Skeletal muscle cell (primary cell): ENCODE measurements at regions not wholly inside any gene's neighbourhood (a gene's known extent, or its start where the extent isn't known, plus 50 kb on each side); places are given as distances from the start of the nearest gene placed in this dataset.
"Not testable (repeated sequence)": the region's sequence is repeated elsewhere in the genome, so short reads cannot be mapped to it uniquely, and the experiment has no call there.

Experiments used
- DNase-seq: peaks from one replicate; pipeline ENCODE4 v3.0.0-alpha.2; 2010; ENCODE audit warnings: low read depth
- H3K4me3 ChIP-seq: 2 replicates; pipeline ENCODE4 v1.5.1; 2011; ENCODE audit warnings: low read depth, mild to moderate bottlenecking, control low read depth, low read length, moderate library complexity

GRCh38 chr5:164206196-164206595 lies 700.8 kb downstream of the MAT2B start:
- H3K4me3 ChIP-seq = no peak overlapping the region
- no peak for DNase-seq

GRCh38 chr5:164207646-164208045 lies 702.2 kb downstream of the MAT2B start:
- no peak for DNase-seq

GRCh38 chr5:164210491-164210890 lies 705.1 kb downstream of the MAT2B start:
- no peak overlapping the region for H3K4me3 ChIP-seq
- no peak for DNase-seq

More at GRCh38 chr5:164207646-164208045, 702.2 kb downstream of the MAT2B start:
- no peak overlapping the region for H3K4me3 ChIP-seq

GRCh38 chr5:164214698-164215097 lies 709.3 kb downstream of the MAT2B start:
- H3K4me3 ChIP-seq = no peak overlapping the region
- DNase-seq = no peak

- DNase-seq = no peak
- H3K4me3 ChIP-seq = no peak overlapping the region
These were observed 712.0 kb downstream of the MAT2B start for GRCh38 chr5:164217464-164217863.

- DNase-seq = no peak
- no peak overlapping the region for H3K4me3 ChIP-seq
These were observed 715.1 kb downstream of the MAT2B start for GRCh38 chr5:164220522-164220921.

GRCh38 chr5:164224236-164224635 lies 718.8 kb downstream of the MAT2B start:
- H3K4me3 ChIP-seq = no peak overlapping the region
- DNase-seq = no peak

GRCh38 chr5:164224772-164225171 lies 719.4 kb downstream of the MAT2B start:
- DNase-seq = no peak

GRCh38 chr5:164230341-164230740 lies 724.9 kb downstream of the MAT2B start:
- no peak overlapping the region for H3K4me3 ChIP-seq
- DNase-seq = no peak

More at GRCh38 chr5:164224772-164225171, 719.4 kb downstream of the MAT2B start:
- no peak overlapping the region for H3K4me3 ChIP-seq

- peak; percentile 33 for DNase-seq
- H3K4me3 ChIP-seq = no peak overlapping the region
These were observed 728.4 kb downstream of the MAT2B start for GRCh38 chr5:164233791-164234190.

- H3K4me3 ChIP-seq = no peak overlapping the region
- no peak for DNase-seq
These were observed 728.9 kb downstream of the MAT2B start for GRCh38 chr5:164234321-164234720.

- peak; percentile 80 for DNase-seq
- H3K4me3 ChIP-seq = no peak overlapping the region
These were observed 730.0 kb downstream of the MAT2B start for GRCh38 chr5:164235300-164235891.

GRCh38 chr5:164237486-164237885 lies 732.1 kb downstream of the MAT2B start:
- H3K4me3 ChIP-seq = no peak overlapping the region
- DNase-seq = no peak

- not testable (repeated sequence) for H3K4me3 ChIP-seq, DNase-seq
These were observed 746.4 kb downstream of the MAT2B start for GRCh38 chr5:164251781-164252180.

GRCh38 chr5:164253764-164254163 lies 748.3 kb downstream of the MAT2B start:
- no peak overlapping the region for H3K4me3 ChIP-seq
- no peak for DNase-seq

GRCh38 chr5:164255598-164256213 lies 750.3 kb downstream of the MAT2B start:
- no peak for DNase-seq
- no peak overlapping the region for H3K4me3 ChIP-seq

GRCh38 chr5:164256351-164256750 lies 750.9 kb downstream of the MAT2B start:
- no peak overlapping the region for H3K4me3 ChIP-seq
- DNase-seq = no peak

GRCh38 chr5:164256954-164257353 lies 751.5 kb downstream of the MAT2B start:
- H3K4me3 ChIP-seq = no peak overlapping the region
- no peak for DNase-seq

- DNase-seq = no peak
- no peak overlapping the region for H3K4me3 ChIP-seq
These were observed 760.1 kb downstream of the MAT2B start for GRCh38 chr5:164265566-164265965.

- no peak for DNase-seq
- no peak overlapping the region for H3K4me3 ChIP-seq
These were observed 761.2 kb downstream of the MAT2B start for GRCh38 chr5:164266571-164266970.

GRCh38 chr5:164277720-164278119 lies 772.3 kb downstream of the MAT2B start:
- peak; percentile 15 for DNase-seq
- no peak overlapping the region for H3K4me3 ChIP-seq
